CD4-positive, alpha-beta T cell (primary cell): ENCODE measurements at regions not wholly inside any gene's neighbourhood (a gene's known extent, or its start where the extent isn't known, plus 50 kb on each side); places are given as distances from the start of the nearest gene placed in this dataset.

ENCODE experiments used
- ATAC-seq: fragments of 200-7000 bp; cut with Tn5 transposase; one replicate; pipeline ENCODE4 v1.10.0; 2022; ENCODE audit warnings: mild to moderate bottlenecking; ENCODE audit not compliant: poor library complexity
- CTCF ChIA-PET: fragments of 350-600 bp; sonication (Branson Sonifier 250); formaldehyde crosslinking; loops from one replicate; lab custom pipeline; 2021; ENCODE audit warnings: antibody characterized with exemption, inconsistent platforms; lab: Charles Lee
- POLR2A ChIA-PET: fragments of 350-600 bp; sonication (Branson Sonifier 250); formaldehyde crosslinking; loops from one replicate; lab custom pipeline; 2021; ENCODE audit warnings: antibody characterized with exemption, inconsistent platforms; lab: Charles Lee
- DNase-seq, 14 experiments: peaks; one replicate each; pipeline ENCODE4 v3.0.0-alpha.2; 2013 to 2020; ENCODE audit warnings: mixed read lengths in 2 of 14
- H3K27ac ChIP-seq, 2 donors: one replicate each; pipeline versions ENCODE4 v1.5.1 to v1.7.0; 2013; ENCODE audit warnings: low read length in 2 of 2, low read depth in 1 of 2, mild to moderate bottlenecking in 1 of 2
- H3K27me3 ChIP-seq, 2 experiments: 1 replicate in 1 of 2; 2 replicates in 1 of 2; pipeline versions ENCODE4 v1.6.1 to v1.7.0; 2013; ENCODE audit warnings: low read length in 2 of 2, control low read depth in 1 of 2, mild to moderate bottlenecking in 1 of 2, moderate library complexity in 1 of 2; ENCODE audit not compliant: insufficient read depth in 2 of 2, control insufficient read depth in 1 of 2
- H3K36me3 ChIP-seq: one replicate; pipeline ENCODE4 v1.6.1; 2013; ENCODE audit warnings: low read length, control low read depth; ENCODE audit not compliant: insufficient read depth
- H3K4me1 ChIP-seq: one replicate; pipeline ENCODE4 v1.6.1; 2013; ENCODE audit warnings: low read length, control low read depth; ENCODE audit not compliant: insufficient read depth
- H3K4me3 ChIP-seq: one replicate; pipeline ENCODE4 v1.5.1; 2013; ENCODE audit warnings: mild to moderate bottlenecking, low read length, moderate library complexity
- H3K9me3 ChIP-seq, 2 experiments: 1 replicate in 1 of 2; 2 replicates in 1 of 2; pipeline versions ENCODE4 v1.6.1 to v1.7.0; 2013; ENCODE audit warnings: low read length in 2 of 2, mild to moderate bottlenecking in 2 of 2, control low read depth in 1 of 2, moderate library complexity in 1 of 2; ENCODE audit not compliant: control insufficient read depth in 1 of 2, insufficient read depth in 1 of 2
- H3K27ac Mint-ChIP-seq: one replicate; pipeline ENCODE4 v1.8.0; 2020; ENCODE audit warnings: mixed read lengths
- H3K27me3 Mint-ChIP-seq: one replicate; pipeline ENCODE4 v1.8.0; 2021; ENCODE audit warnings: mixed read lengths
- H3K36me3 Mint-ChIP-seq: one replicate; pipeline ENCODE4 v1.8.0; 2021; ENCODE audit warnings: low read depth, mixed read lengths
- H3K4me1 Mint-ChIP-seq: one replicate; pipeline ENCODE4 v1.8.0; 2021; ENCODE audit warnings: low read depth, mixed read lengths
- H3K4me3 Mint-ChIP-seq: one replicate; pipeline ENCODE4 v1.8.0; 2020; ENCODE audit warnings: mild to moderate bottlenecking, mixed read lengths
- H3K9me3 Mint-ChIP-seq: one replicate; pipeline ENCODE4 v1.8.0; 2020; ENCODE audit warnings: mixed read lengths
- CTCF ChIP-seq: fragments of 200-600 bp; IDR thresholded peaks from one replicate; pipeline ENCODE4 v1.8.0; 2022; ENCODE audit warnings: antibody characterized with exemption, mild to moderate bottlenecking
- intact Hi-C, 2 experiments: fragments of 100-400 bp; cut with DNase I in 1 of 2; cut with micrococcal nuclease in 1 of 2; formaldehyde crosslinking; loops; one replicate each; pipeline versions ENCODE4 v1.15.1 to v1.9.0; 2023 to 2025; cut with DNase I, micrococcal nuclease

GRCh38 chr5:118247458-118247857, 740.9 kb downstream of the DTWD2 start:
- H3K27me3 Mint-ChIP-seq = no peaks in the 10 kb centered on the region
- ChIA-PET POLR2A (no interaction called here), CTCF (no interaction called here)
- Histone ChIP-seq H3K9me3 (peaks cover 11 to 21% of the 10 kb centered on the region in 2 experiments), H3K27ac (no peak overlapping the region), H3K36me3 (no peaks in the 10 kb centered on the region), H3K4me3 (no peak overlapping the region), H3K27me3 (no peaks in the 10 kb centered on the region), H3K4me1 (no peaks in the 10 kb centered on the region)
- H3K4me1 Mint-ChIP-seq = no peaks in the 10 kb centered on the region
- DNase-seq (no peak), ATAC-seq (no peak)
- H3K27ac Mint-ChIP-seq = no peak overlapping the region
- H3K9me3 Mint-ChIP-seq = peaks cover 9% of the 10 kb centered on the region
- H3K36me3 Mint-ChIP-seq = no peaks in the 10 kb centered on the region
- H3K4me3 Mint-ChIP-seq = no peak overlapping the region
- intact Hi-C loops = no loop called here
- no peak for TF ChIP-seq CTCF

- TF ChIP-seq CTCF = no peak
- Histone ChIP-seq H3K27me3 (no peaks in the 10 kb centered on the region), H3K4me1 (no peaks in the 10 kb centered on the region), H3K27ac (no peak overlapping the region), H3K4me3 (no peak overlapping the region), H3K9me3 (peaks cover 8 to 11% of the 10 kb centered on the region in 2 experiments), H3K36me3 (no peaks in the 10 kb centered on the region)
- no peak for ATAC-seq
- Mint-ChIP-seq H3K27ac (no peak overlapping the region), H3K4me1 (no peaks in the 10 kb centered on the region), H3K9me3 (no peaks in the 10 kb centered on the region), H3K36me3 (no peaks in the 10 kb centered on the region), H3K4me3 (no peak overlapping the region), H3K27me3 (no peaks in the 10 kb centered on the region)
- CTCF ChIA-PET = no interaction called here
- intact Hi-C loops = no loop called here
- DNase-seq = no peak
- POLR2A ChIA-PET = no interaction called here
These were observed 744.7 kb downstream of the DTWD2 start for GRCh38 chr5:118243613-118244012.

GRCh38 chr5:118243068-118243467, 745.3 kb downstream of the DTWD2 start:
- no peak overlapping the region for H3K27ac ChIP-seq
- H3K4me3 ChIP-seq = no peak overlapping the region
- Mint-ChIP-seq H3K36me3 (no peaks in the 10 kb centered on the region), H3K4me1 (no peaks in the 10 kb centered on the region), H3K4me3 (no peak overlapping the region), H3K27ac (no peak overlapping the region), H3K27me3 (no peaks in the 10 kb centered on the region), H3K9me3 (no peaks in the 10 kb centered on the region)
- ChIA-PET CTCF (no interaction called here), POLR2A (no interaction called here)
- DNase-seq (no peak), ATAC-seq (no peak)
- intact Hi-C loops = no loop called here
- no peaks in the 10 kb centered on the region for H3K27me3 ChIP-seq
- no peaks in the 10 kb centered on the region for H3K4me1 ChIP-seq
- peaks cover 3 to 10% of the 10 kb centered on the region in 2 experiments for H3K9me3 ChIP-seq
- no peak for TF ChIP-seq CTCF
- H3K36me3 ChIP-seq = no peaks in the 10 kb centered on the region
